OCI-M2 (cell line): ENCODE measurements at regions not wholly inside any gene's neighbourhood (a gene's known extent, or its start where the extent isn't known, plus 50 kb on each side); places are given as distances from the start of the nearest gene placed in this dataset.

Source experiments
- DNase-seq: peaks from one replicate; lab custom pipeline; 2025; ENCODE audit not compliant: unreplicated experiment; lab: John Stamatoyannopoulos, UW

- DNase-seq, result no peak
These were observed 257.1 kb downstream of the ADAMTS20 start for GRCh38 chr12:43294916-43295315.

DNA sequence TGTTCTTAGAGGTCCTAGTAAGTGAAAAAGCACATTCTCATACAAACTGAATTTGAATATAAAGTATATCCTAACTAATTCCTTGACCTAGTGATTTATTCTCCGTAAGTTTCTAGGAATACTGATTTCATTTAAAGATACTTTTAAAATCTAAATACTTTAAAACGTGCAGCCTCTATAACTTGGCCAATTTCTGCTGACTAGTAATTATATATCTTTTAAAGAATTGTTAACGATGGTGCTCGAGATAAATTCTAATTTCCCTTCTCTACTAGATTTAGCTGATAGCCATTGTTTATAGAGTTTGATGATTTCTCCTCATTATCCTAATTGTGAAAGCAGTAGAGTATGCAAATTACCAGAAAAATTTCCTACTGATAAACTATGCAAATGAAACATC is 257.9 kb downstream of the ADAMTS20 start:
- DNase-seq, result no peak

DNA sequence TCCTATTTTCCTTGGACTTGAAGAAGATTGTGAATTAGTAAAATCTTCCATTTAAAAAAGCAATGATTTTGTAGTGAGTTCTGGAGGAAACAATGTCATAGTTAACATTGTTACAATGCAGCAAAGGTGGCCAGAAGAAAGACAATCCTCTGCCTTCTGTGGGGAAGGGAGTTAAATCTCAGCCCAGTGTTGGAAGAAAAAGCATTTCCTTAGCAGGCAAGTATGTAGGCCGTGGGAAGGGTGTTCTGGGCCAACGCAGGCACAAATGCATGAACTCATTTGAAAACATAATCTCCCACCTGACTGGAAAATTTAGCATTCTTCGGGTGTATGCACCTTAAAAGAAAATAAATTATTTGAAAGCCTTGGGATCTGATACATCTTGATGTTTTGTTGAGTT is 258.6 kb downstream of the ADAMTS20 start:
- no peak for DNase-seq

DNA sequence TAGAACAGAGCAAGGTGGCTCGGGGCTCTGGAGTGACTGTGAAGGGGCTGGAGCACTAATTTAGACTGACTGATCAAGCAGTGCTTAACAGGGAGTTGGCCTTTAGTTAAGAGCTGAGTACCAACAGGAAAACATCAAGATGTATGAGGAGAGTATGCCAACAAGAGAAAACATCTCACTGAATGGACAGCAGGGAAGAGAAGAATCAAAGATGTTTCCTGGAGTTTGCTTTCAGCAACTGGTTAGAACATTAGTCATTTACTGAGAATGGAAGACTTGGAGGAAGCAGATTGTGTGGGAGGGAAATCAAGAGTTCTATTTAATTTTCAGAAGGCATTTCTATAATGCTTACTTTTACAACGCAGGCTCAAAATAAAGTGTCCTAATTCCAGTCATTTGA is 259.3 kb downstream of the ADAMTS20 start:
- no peak for DNase-seq

DNA sequence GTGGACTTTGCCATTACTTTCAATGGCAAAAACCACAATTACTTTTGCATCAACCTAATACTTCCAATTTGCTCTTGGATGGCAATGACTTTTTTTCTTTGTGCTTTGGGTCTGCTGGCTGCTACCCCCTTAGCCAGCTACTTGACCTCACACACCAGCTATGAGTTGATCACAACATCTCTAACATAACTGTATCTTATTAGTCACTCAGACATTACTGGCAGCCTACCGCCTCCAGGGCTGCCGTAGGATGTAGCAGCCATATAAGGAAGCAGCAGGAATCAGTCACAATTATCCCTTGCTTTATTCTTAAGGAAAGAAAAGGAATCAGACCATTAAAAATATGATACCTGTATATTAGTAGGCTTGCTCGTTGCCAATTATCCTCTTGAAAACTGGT is 260.5 kb downstream of the ADAMTS20 start:
- DNase-seq, result no peak

- DNase-seq, result no peak
These were observed 261.2 kb downstream of the ADAMTS20 start for GRCh38 chr12:43290836-43291235.

- no peak for DNase-seq
These were observed 262.6 kb downstream of the ADAMTS20 start for GRCh38 chr12:43289426-43289801.

DNA sequence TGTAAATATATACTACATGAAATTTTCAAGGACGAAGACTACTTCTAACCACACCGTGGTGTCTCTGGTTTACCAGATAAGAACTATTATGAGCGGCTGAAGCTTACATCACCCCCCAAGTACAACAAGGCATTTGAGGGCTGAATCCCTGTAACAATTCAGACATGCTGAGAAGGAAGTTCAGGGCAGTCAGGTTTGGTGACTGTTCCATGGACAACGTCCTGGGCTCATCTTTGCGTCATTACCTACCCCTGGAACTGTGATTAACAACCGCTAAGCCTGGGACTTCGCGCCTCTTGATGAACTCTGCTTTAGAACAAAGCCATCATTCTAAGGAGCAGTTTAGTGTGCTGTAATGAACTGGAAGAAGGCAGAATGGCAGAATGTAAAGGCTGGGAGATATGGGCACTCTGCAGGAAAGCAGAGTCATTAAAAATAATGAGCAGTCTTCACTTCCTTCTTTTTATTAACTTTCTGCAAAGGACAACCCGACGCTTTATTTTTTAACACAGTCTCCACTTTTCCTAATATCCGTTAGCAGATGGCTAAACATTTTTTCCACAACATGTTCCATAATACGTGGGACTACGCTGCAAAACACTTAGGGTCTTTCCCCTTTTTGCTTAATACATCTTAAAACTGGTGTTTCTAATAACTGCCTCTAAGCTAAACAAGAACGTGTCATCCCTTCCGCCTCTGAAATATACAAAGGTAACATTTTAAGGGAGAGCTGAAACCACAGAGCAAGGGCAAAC is 263.2 kb downstream of the ADAMTS20 start:
- DNase-seq, result no peak

DNA sequence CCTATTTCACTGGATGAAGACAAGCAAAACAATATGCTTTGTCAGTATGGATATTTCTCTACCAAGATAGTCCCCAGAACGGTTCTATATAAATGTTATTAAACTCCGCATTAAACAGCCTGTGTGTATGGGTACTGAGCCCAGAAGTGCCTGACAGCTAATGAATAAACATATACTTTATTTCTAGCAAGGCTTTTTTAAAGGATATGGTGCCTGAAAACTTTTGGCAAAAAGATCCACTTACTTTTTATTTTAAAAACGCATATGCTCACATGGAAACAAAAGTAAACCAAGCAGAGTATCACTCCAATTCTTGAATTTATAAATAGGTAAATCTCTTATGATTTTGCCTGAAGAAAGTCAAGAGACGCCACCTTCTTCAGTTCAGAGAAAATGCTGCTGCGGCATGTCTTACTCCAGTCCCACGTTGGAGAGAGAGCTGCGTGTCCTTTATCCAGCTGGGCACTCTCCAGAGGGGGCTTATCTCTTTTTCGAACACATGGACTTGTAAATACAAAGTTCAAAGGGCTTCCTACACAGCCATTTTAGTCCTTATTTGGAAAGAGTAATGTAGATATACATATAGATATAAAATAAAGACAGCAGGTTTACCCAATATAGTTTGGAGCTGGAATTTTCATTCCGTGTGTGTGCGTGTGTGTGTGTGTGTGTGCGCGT is 264.2 kb downstream of the ADAMTS20 start:
- no peak for DNase-seq

- DNase-seq, result no peak
These were observed 265.0 kb downstream of the ADAMTS20 start for GRCh38 chr12:43286986-43287385.

GRCh38 chr12:43285159-43285598 is 266.8 kb downstream of the ADAMTS20 start:
- DNase-seq, result no peak

GRCh38 chr12:43284486-43285158 is 267.4 kb downstream of the ADAMTS20 start:
- DNase-seq, result no peak

GRCh38 chr12:43283206-43283605 is 268.8 kb downstream of the ADAMTS20 start:
- DNase-seq, result no peak

- no peak for DNase-seq
These were observed 269.9 kb downstream of the ADAMTS20 start for GRCh38 chr12:43282106-43282505.

DNA sequence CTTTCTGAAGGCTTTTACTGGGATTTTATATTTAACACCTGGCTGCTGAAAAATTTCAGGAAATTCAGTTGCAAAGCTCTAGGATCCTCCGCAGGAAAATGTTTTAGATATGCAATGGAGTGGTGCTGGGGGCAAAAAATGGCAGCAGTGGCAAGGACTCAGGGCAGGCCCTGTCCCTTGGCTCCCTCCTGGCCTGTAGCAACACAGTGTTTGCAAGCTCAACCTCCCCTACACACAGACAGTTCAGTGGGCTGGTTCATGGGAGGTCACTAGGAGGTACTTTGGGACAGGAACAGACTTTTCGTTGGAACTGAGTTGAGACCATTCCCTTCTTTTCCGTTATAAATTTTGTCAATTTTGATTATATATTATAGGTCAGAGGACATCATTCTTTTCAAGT is 270.4 kb downstream of the ADAMTS20 start:
- DNase-seq, result no peak

DNA sequence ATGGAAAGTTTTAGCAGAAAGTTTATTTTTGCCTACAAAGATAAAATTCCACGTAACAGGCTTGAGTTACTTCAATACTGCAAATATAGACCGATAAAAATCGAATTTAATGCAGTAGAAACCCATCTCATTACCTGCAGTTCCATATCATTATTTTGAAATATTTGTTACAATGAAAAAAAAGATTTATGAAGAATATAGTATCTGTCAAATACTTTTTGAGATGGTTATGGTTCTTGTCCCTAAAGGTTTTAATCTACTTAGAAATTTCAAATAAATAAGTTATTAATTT is 273.5 kb downstream of the ADAMTS20 start:
- DNase-seq, result no peak

- DNase-seq, result peak; percentile 23
These were observed 274.1 kb downstream of the ADAMTS20 start for GRCh38 chr12:43277651-43278540.

- no peak for DNase-seq
These were observed 278.5 kb downstream of the ADAMTS20 start for GRCh38 chr12:43273467-43273866.

GRCh38 chr12:43271659-43272058 is 280.3 kb downstream of the ADAMTS20 start:
- DNase-seq, result no peak

DNA sequence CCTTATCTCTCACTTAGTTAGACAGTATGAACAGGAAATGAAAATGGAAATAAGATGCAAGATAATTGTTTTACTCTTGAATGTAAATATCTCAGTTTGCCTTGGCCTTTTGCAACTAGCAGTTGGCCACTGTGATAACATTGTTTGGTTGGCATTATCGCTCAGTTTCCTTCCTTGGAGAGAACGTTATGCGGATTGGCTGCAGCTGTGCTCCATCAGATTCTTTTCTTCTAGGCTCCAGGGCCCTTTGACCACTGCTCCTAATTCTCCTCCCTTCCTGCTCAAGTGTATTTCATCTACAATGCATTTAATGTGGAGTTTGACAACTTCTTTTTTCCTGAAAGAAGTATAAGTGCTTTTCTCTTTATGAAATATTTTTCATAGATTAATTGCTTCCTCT is 284.2 kb downstream of the ADAMTS20 start:
- DNase-seq, result peak; percentile 34

DNA sequence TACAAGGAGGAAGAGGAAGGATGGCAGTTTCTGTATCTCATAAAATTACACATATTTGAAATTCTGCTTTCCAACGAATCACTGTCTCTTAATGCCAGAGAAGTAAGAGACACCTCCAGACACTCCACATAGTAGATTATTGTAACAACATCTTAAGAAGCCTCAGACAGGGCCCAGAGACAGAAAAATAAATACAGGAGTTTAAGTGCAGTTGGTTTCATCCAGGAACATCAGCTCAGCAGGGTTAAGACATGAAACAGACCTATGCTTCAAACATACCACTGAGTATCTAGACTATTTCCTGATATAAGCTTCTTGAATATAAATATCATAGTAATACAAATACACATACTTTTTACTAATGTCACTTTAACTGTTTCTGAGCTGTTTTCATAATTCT is 290.3 kb downstream of the ADAMTS20 start:
- DNase-seq, result no peak
